Fibroblast of the aortic adventitia (primary cell): ENCODE measurements at regions not wholly inside any gene's neighbourhood (a gene's known extent, or its start where the extent isn't known, plus 50 kb on each side); places are given as distances from the start of the nearest gene placed in this dataset.

Experiments used
- DNase-seq: peaks from one replicate; pipeline ENCODE4 v3.0.0-alpha.2; 2010; ENCODE audit warnings: low read depth
- H3K4me3 ChIP-seq: 2 replicates; pipeline ENCODE4 v1.5.1; 2011; ENCODE audit warnings: low read depth, mild to moderate bottlenecking, control low read depth, low read length, moderate library complexity
- TF ChIP-seq, protein P1 (sequence below): IDR thresholded peaks from 2 replicates; pipeline ENCODE4 v1.5.1; 2011; ENCODE audit warnings: mild to moderate bottlenecking, low read length, control low read depth, inconsistent platforms; ENCODE audit not compliant: insufficient read depth

- H3K4me3 ChIP-seq, result no peak overlapping the region
- DNase-seq, result no peak
- TF ChIP-seq, protein P1, sequence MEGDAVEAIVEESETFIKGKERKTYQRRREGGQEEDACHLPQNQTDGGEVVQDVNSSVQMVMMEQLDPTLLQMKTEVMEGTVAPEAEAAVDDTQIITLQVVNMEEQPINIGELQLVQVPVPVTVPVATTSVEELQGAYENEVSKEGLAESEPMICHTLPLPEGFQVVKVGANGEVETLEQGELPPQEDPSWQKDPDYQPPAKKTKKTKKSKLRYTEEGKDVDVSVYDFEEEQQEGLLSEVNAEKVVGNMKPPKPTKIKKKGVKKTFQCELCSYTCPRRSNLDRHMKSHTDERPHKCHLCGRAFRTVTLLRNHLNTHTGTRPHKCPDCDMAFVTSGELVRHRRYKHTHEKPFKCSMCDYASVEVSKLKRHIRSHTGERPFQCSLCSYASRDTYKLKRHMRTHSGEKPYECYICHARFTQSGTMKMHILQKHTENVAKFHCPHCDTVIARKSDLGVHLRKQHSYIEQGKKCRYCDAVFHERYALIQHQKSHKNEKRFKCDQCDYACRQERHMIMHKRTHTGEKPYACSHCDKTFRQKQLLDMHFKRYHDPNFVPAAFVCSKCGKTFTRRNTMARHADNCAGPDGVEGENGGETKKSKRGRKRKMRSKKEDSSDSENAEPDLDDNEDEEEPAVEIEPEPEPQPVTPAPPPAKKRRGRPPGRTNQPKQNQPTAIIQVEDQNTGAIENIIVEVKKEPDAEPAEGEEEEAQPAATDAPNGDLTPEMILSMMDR, result no peak
These were observed 91.0 kb upstream of the FAM169A start for GRCh38 chr5:74957029-74957784.

DNA sequence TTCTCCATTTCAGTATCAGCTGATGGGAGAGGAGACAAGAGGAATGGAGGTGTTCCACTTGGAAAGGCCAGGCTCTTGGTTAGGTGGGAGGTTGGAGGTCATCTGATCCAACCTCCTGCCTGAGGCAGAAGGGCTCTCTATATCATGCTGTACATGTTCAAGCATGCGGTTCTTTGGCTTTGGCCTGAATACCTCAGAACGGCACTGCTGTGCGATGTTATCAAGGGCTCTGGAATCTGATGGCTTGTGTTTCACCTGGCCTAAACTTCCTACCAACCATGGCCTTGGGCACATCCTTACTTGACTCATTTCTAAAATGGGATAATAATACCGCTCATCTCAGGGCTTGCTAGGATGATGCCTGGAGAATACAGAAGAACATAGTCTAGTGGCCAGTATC, 90.1 kb upstream of the FAM169A start:
- DNase-seq, result no peak
- TF ChIP-seq, protein P1, result no peak
- no peak overlapping the region for H3K4me3 ChIP-seq

DNA sequence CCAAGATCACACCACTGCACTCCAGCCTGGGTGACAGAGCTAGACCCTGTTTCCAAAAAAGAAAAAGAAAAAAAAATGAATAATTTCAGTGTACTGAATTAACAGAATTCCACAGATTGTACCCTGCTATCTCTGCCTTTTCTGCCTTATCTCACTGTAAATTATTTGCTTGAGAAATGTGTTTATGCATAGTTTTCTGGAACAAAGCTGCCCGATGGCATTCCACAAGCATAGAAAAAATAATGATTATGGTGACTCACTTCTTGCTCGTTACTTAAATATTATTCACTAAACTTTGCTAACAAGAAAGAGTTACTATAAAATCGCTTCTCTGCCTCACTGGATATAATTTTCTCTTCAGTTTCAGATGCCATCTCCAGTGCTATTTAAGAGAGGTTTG, 88.7 kb upstream of the FAM169A start:
- peak; percentile 62 for DNase-seq
- TF ChIP-seq, protein P1, result no peak

GRCh38 chr5:74953937-74954720, 87.9 kb upstream of the FAM169A start:
- TF ChIP-seq, protein P1, result no peak
- no peak for DNase-seq
- no peak overlapping the region for H3K4me3 ChIP-seq

More for the DNA sequence above, 88.7 kb upstream of the FAM169A start:
- H3K4me3 ChIP-seq, result no peak overlapping the region

GRCh38 chr5:74953554-74953936, 87.4 kb upstream of the FAM169A start:
- DNase-seq, result no peak
- no peak overlapping the region for H3K4me3 ChIP-seq
- TF ChIP-seq, protein P1, result no peak

- no peak for DNase-seq
- TF ChIP-seq, protein P1, result no peak
- no peak overlapping the region for H3K4me3 ChIP-seq
These were observed 86.2 kb upstream of the FAM169A start for GRCh38 chr5:74952406-74952805.
